ENCODE measurements at regions not wholly inside any gene's neighbourhood (a gene's known extent, or its start where the extent isn't known, plus 50 kb on each side); places are given as distances from the start of the nearest gene placed in this dataset.

- TF ChIP-seq CTCF (IDR thresholded peaks at IDR 0.05) (no peak), POLR2A (IDR thresholded peaks at IDR 0.05) (no peak)
Observed at GRCh38 chr14:40987481-40987880, 619.2 kb upstream of the LRFN5 start.
